NCI-H748 (cell line): ENCODE measurements at regions not wholly inside any gene's neighbourhood (a gene's known extent, or its start where the extent isn't known, plus 50 kb on each side); places are given as distances from the start of the nearest gene placed in this dataset.
A peak's percentile ranks its signal among the peaks of the same experiment; 100 is the strongest.

Experiments
- DNase-seq: peaks from one replicate; lab custom pipeline; 2025; ENCODE audit not compliant: unreplicated experiment; lab: John Stamatoyannopoulos, UW

GRCh38 chr21:38147391-38147790, 109.4 kb upstream of the KCNJ15 start:
- no peak for DNase-seq

GRCh38 chr21:38148046-38148445, 108.7 kb upstream of the KCNJ15 start:
- peak; percentile 43 for DNase-seq

GRCh38 chr21:38151021-38151645, 105.7 kb upstream of the KCNJ15 start:
- no peak for DNase-seq

- no peak for DNase-seq
These were observed 100.6 kb upstream of the KCNJ15 start for GRCh38 chr21:38156200-38156599.

GRCh38 chr21:38159355-38159754, 97.4 kb upstream of the KCNJ15 start:
- DNase-seq, result peak; percentile 78

GRCh38 chr21:38165466-38166172, 91.2 kb upstream of the KCNJ15 start:
- DNase-seq, result no peak

GRCh38 chr21:38166173-38166535, 90.6 kb upstream of the KCNJ15 start:
- no peak for DNase-seq

GRCh38 chr21:38167345-38167744, 89.4 kb upstream of the KCNJ15 start:
- no peak for DNase-seq

GRCh38 chr21:38170283-38170682, 86.5 kb upstream of the KCNJ15 start:
- DNase-seq, result peak; percentile 60

GRCh38 chr21:38170704-38171682, 85.8 kb upstream of the KCNJ15 start:
- peak; percentile 2 for DNase-seq

- no peak for DNase-seq
These were observed 85.0 kb upstream of the KCNJ15 start for GRCh38 chr21:38171723-38172344.

- no peak for DNase-seq
These were observed 83.3 kb upstream of the KCNJ15 start for GRCh38 chr21:38173276-38174035.

- no peak for DNase-seq
These were observed 81.5 kb upstream of the KCNJ15 start for GRCh38 chr21:38175306-38175705.

GRCh38 chr21:38177919-38178652, 78.7 kb upstream of the KCNJ15 start:
- no peak for DNase-seq

GRCh38 chr21:38178653-38179470, 77.9 kb upstream of the KCNJ15 start:
- DNase-seq, result no peak

- no peak for DNase-seq
These were observed 77.3 kb upstream of the KCNJ15 start for GRCh38 chr21:38179511-38179910.

GRCh38 chr21:38181096-38181495, 75.7 kb upstream of the KCNJ15 start:
- DNase-seq, result no peak

GRCh38 chr21:38182370-38182985, 74.3 kb upstream of the KCNJ15 start:
- DNase-seq, result no peak

GRCh38 chr21:38183961-38184360, 72.8 kb upstream of the KCNJ15 start:
- DNase-seq, result no peak
